GM12892 (cell line): ENCODE measurements at regions not wholly inside any gene's neighbourhood (a gene's known extent, or its start where the extent isn't known, plus 50 kb on each side); places are given as distances from the start of the nearest gene placed in this dataset.
"Not testable (repeated sequence)": the region's sequence is repeated elsewhere in the genome, so short reads cannot be mapped to it uniquely, and the experiment has no call there.

Source experiments
- DNase-seq: peaks from one replicate; pipeline ENCODE4 v3.0.0; 2011; ENCODE audit not compliant: insufficient read length
- FAIRE-seq: peaks from 2 replicates; lab custom pipeline; 2011; peaks lifted over from hg19 to GRCh38; lab: Jason Lieb, UNC
- POLR2A ChIP-seq: IDR thresholded peaks from 2 replicates; pipeline ENCODE4 v1.6.1; 2011; ENCODE audit warnings: low read depth, low read length, control low read depth
- POLR2AphosphoS5 ChIP-seq: IDR thresholded peaks from 2 replicates; pipeline ENCODE4 v1.6.1; 2011; ENCODE audit warnings: low read depth, low read length, control low read depth
- TAF1 ChIP-seq: IDR thresholded peaks from 2 replicates; pipeline ENCODE4 v1.6.1; 2011; ENCODE audit warnings: low read depth, mild to moderate bottlenecking, control low read depth, low read length, borderline replicate concordance

DNA sequence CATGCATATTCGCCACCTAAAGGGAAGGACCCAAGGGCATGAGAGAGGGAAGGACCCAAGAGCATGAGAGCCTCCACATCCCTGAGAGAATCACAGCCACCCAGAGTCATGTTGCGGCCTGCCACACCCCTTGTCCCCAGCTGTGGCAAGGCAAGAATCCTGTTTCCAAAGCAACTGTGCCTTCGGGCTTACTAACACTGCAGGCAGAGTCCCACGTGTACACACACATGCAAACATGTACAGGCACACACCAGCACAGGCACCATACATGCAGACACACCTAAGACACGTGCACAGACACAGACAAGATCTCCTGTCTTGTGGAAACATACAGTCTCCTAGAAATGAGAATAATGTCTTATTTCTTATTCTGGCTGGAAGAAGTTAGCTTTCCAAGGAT is 92.4 kb upstream of the CDYL2 start:
- DNase-seq (no peak), FAIRE-seq (no peak)
- TF ChIP-seq POLR2AphosphoS5 = no peak
- no peak for TF ChIP-seq POLR2A
- no peak for TF ChIP-seq TAF1

- FAIRE-seq = no peak
- no peak for DNase-seq
- TF ChIP-seq POLR2AphosphoS5 = no peak
- no peak for TF ChIP-seq TAF1
- TF ChIP-seq POLR2A = no peak
Measured at GRCh38 chr16:80894091-80894490, 89.7 kb upstream of the CDYL2 start.

DNA sequence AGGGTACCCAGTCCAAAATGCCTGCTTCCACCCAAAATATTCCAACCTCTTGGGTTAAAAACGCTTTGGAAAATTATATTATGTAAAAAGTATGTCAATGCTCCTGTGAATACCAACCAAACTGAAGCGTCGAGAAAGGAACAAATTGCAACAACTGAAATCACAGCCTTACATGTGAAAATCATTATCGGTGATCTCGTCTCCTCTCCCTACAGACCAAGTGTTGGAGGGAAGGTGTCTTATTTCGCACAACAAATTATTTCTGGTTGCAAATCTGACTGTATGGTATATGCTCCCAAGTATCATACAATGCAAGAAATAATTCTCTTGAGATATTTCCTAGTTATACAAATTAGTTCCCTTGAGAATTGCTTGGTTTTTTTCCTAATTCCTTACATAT is 89.3 kb upstream of the CDYL2 start:
- TF ChIP-seq TAF1 (no peak), POLR2A (no peak), POLR2AphosphoS5 (no peak)
- no peak for DNase-seq
- FAIRE-seq = no peak

- FAIRE-seq, DNase-seq: not testable (repeated sequence)
Measured at GRCh38 chr16:80892395-80892794, 88.0 kb upstream of the CDYL2 start.

- FAIRE-seq (no peak), DNase-seq (no peak)
- no peak for TF ChIP-seq POLR2AphosphoS5
- no peak for TF ChIP-seq POLR2A
- no peak for TF ChIP-seq TAF1
Measured at GRCh38 chr16:80889779-80890359, 85.5 kb upstream of the CDYL2 start.

DNA sequence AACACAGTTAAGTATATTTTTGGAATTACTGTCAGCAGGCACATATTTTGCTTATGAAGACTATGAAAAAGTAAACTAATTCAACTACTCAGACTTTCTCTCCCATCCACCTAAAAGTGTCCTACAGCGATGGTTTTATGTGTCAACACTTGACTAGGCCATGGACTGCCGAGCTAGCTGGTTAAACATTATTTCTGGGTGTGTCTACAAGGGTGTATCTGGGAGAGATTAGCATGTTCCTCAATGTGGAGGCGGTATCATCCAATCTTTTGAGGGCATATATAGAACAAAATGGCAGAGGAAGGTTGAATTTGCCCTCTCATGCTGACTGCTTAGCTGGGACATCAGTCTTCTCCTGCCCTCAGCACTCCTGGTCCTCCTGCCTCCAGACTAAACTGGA is 82.7 kb upstream of the CDYL2 start:
- no peak for TF ChIP-seq POLR2A
- TF ChIP-seq POLR2AphosphoS5 = no peak
- no peak for TF ChIP-seq TAF1
- FAIRE-seq (no peak), DNase-seq (no peak)

- FAIRE-seq = no peak
- no peak for DNase-seq
- TF ChIP-seq TAF1 = no peak
- TF ChIP-seq POLR2A = no peak
- TF ChIP-seq POLR2AphosphoS5 = no peak
Measured at GRCh38 chr16:80883816-80884215, 79.4 kb upstream of the CDYL2 start.

GRCh38 chr16:80883159-80883642 is 78.8 kb upstream of the CDYL2 start:
- FAIRE-seq = no peak
- no peak for DNase-seq
- TF ChIP-seq POLR2AphosphoS5 = no peak
- no peak for TF ChIP-seq TAF1
- TF ChIP-seq POLR2A = no peak

DNA sequence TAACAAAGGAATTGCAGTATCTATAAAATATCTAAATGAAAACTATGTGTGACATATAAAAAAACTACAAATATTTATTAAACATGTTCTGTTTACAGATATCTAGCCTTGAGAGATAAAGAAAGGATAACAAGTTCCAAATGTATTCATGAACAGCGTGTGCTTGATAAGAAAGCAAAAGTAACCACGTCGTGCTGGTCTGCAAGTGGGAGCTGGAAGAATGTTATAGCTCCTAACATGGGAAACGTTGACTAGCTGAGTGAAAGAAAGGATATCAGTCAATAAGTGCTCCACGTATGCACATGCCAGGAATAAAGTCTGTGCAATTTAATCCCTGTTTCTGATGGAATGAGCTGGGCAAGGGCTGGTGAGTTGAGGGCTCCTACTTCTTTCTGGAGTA is 71.2 kb upstream of the CDYL2 start:
- TF ChIP-seq TAF1 (no peak), POLR2A (no peak), POLR2AphosphoS5 (no peak)
- FAIRE-seq (peak; percentile 17), DNase-seq (no peak)

DNA sequence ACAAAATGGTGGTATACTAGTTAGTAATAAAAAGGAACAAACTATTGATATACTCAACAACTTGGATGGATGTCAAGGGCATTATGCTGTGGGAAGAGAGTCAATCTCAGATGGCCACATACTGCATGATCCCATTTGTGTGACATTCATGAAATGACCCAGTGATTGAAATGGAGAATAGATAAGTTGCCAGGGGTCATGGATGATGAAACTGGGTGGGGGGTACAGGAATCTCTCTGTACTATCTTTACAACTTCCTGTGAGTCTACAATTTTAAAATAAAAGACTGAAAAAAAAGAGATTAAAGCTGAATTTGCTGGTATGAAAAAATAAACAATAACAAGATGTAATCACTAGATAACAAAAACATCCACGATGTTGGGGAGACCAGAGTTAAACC is 70.5 kb upstream of the CDYL2 start:
- DNase-seq = no peak
- no peak for FAIRE-seq
- no peak for TF ChIP-seq TAF1
- no peak for TF ChIP-seq POLR2A
- no peak for TF ChIP-seq POLR2AphosphoS5

DNA sequence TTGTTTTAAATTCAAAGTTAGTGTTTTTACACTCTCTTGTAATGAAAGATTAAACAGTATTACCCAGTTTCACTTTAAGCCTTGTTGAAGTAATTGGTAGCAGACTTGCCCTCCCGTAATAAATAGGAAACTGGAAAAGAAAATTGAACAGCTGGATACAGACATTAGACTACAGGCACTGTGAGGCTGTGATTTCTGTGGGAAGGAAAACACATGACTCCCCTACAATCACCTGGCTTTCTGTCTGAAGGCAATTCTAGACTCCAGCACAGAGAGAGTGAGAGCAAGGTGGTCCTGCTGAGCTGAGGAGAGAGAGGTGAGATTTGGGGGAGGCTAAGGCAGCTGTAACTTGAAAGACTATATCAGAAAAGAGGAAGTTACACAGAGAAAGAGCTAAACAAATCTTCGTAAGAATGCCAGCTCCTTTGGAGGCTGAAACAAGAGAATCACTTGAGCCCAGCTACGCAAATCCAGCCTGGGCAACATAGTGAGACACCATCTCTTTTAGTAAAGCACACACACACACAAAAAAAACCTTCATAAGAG is 57.8 kb upstream of the CDYL2 start:
- DNase-seq = no peak
- TF ChIP-seq POLR2AphosphoS5 (no peak), POLR2A (no peak), TAF1 (no peak)
- FAIRE-seq = peak; percentile 74
